HEK293 (cell line): ENCODE measurements at regions not wholly inside any gene's neighbourhood (a gene's known extent, or its start where the extent isn't known, plus 50 kb on each side); places are given as distances from the start of the nearest gene placed in this dataset.
"Not testable (repeated sequence)": the region's sequence is repeated elsewhere in the genome, so short reads cannot be mapped to it uniquely, and the experiment has no call there.

Source experiments
- CTCF ChIA-PET: fragments of 350-600 bp; formaldehyde crosslinking; extraction: SDS; loops from one replicate; lab custom pipeline; 2021; ENCODE audit warnings: antibody characterized with exemption; lab: Yijun Ruan, JAX
- POLR2A ChIA-PET: fragments of 300-600 bp; formaldehyde crosslinking; extraction: SDS; loops from one replicate; lab custom pipeline; 2020; ENCODE audit warnings: antibody characterized with exemption, inconsistent platforms; lab: Yijun Ruan, JAX
- H3K27ac ChIP-seq: fragments of 200-500 bp; sonication (Bioruptor generic); 2 replicates; pipeline ENCODE4 v1.5.1; 2014; ENCODE audit warnings: low read depth, low read length, control low read depth, inconsistent platforms; ENCODE audit errors: extremely low read depth
- H3K36me3 ChIP-seq, 2 experiments: fragments of 200-500 bp in 1 of 2; sonication (Bioruptor generic) in 1 of 2; 1 replicate in 1 of 2; 2 replicates in 1 of 2; pipeline ENCODE4 v1.5.1; 2014 to 2017; ENCODE audit warnings: inconsistent platforms in 2 of 2, low read length in 2 of 2; ENCODE audit not compliant: control insufficient read depth in 2 of 2, insufficient read depth in 1 of 2
- H3K4me1 ChIP-seq: fragments of 200-500 bp; sonication (Bioruptor generic); 2 replicates; pipeline ENCODE4 v1.5.1; 2014; ENCODE audit warnings: mild to moderate bottlenecking, low read length, inconsistent platforms; ENCODE audit not compliant: control insufficient read depth, insufficient read depth
- H3K4me3 ChIP-seq: 2 replicates; pipeline ENCODE4 v1.5.1; 2011; ENCODE audit warnings: low read depth, mild to moderate bottlenecking, control low read depth, low read length, moderate library complexity
- H3K9me3 ChIP-seq: fragments of 200-500 bp; sonication (Bioruptor generic); 2 replicates; pipeline ENCODE4 v1.5.1; 2014; ENCODE audit warnings: low read depth, low read length, inconsistent platforms; ENCODE audit not compliant: control insufficient read depth, insufficient read depth
- BCL11A ChIP-seq: fragments of 450-650 bp; formaldehyde crosslinking; IDR thresholded peaks from 2 replicates; pipeline ENCODE4 v1.5.1; 2016; ENCODE audit warnings: low read depth, missing biosample characterization, missing genetic modification characterization
- KLF1 ChIP-seq: fragments of 450-650 bp; formaldehyde crosslinking; IDR thresholded peaks from 2 replicates; pipeline ENCODE4 v1.5.1; 2016; ENCODE audit warnings: missing biosample characterization, missing genetic modification characterization
- MEIS1 ChIP-seq: sonication (generic); formaldehyde crosslinking; IDR thresholded peaks from 2 replicates; pipeline ENCODE4 v1.8.1; 2022; ENCODE audit warnings: missing genetic modification reagents, mild to moderate bottlenecking, borderline replicate concordance
- SCRT2 ChIP-seq: fragments of 450-650 bp; formaldehyde crosslinking; IDR thresholded peaks from 2 replicates; pipeline ENCODE4 v1.5.1; 2016; ENCODE audit warnings: missing biosample characterization, missing genetic modification characterization
- SP2 ChIP-seq: fragments of 450-650 bp; formaldehyde crosslinking; IDR thresholded peaks from 2 replicates; pipeline ENCODE4 v1.5.1; 2016; ENCODE audit warnings: missing biosample characterization, missing genetic modification characterization
- YY1 ChIP-seq: fragments of 450-650 bp; formaldehyde crosslinking; IDR thresholded peaks from 2 replicates; pipeline ENCODE4 v1.5.1; 2018; ENCODE audit warnings: missing biosample characterization, missing genetic modification characterization
- ZBTB21 ChIP-seq: fragments of 450-650 bp; formaldehyde crosslinking; IDR thresholded peaks from 2 replicates; pipeline ENCODE4 v1.5.1; 2017; ENCODE audit warnings: missing biosample characterization, missing genetic modification characterization
- ZFP3 ChIP-seq: fragments of 450-650 bp; formaldehyde crosslinking; IDR thresholded peaks from 2 replicates; pipeline ENCODE4 v1.5.1; 2016; ENCODE audit warnings: low read depth, missing biosample characterization, missing genetic modification characterization
- ZFP41 ChIP-seq: fragments of 450-650 bp; formaldehyde crosslinking; IDR thresholded peaks from 2 replicates; pipeline ENCODE4 v1.5.1; 2016; ENCODE audit warnings: missing biosample characterization, missing genetic modification characterization, borderline replicate concordance
- ZNF155 ChIP-seq: fragments of 450-650 bp; formaldehyde crosslinking; IDR thresholded peaks from 2 replicates; pipeline ENCODE4 v1.5.1; 2016; ENCODE audit warnings: missing biosample characterization, missing genetic modification characterization
- ZNF184 ChIP-seq: fragments of 450-650 bp; IDR thresholded peaks from 2 replicates; pipeline ENCODE4 v1.5.1; 2018; ENCODE audit warnings: missing biosample characterization, mild to moderate bottlenecking, missing genetic modification characterization
- ZNF221 ChIP-seq: fragments of 450-650 bp; formaldehyde crosslinking; IDR thresholded peaks from 2 replicates; pipeline ENCODE4 v1.5.1; 2017; ENCODE audit warnings: missing biosample characterization, missing genetic modification characterization, borderline replicate concordance
- ZNF433 ChIP-seq: fragments of 450-650 bp; formaldehyde crosslinking; IDR thresholded peaks from 2 replicates; pipeline ENCODE4 v1.5.1; 2016; ENCODE audit warnings: missing biosample characterization, missing genetic modification characterization, low read depth
- ZNF510 ChIP-seq: fragments of 450-650 bp; formaldehyde crosslinking; IDR thresholded peaks from 2 replicates; pipeline ENCODE4 v1.5.1; 2018; ENCODE audit warnings: mild to moderate bottlenecking, missing genetic modification characterization, missing biosample characterization; ENCODE audit not compliant: insufficient replicate concordance
- ZNF544 ChIP-seq: fragments of 450-650 bp; formaldehyde crosslinking; IDR thresholded peaks from 2 replicates; pipeline ENCODE4 v1.5.0; 2017; ENCODE audit warnings: missing biosample characterization, missing genetic modification characterization
- ZNF626 ChIP-seq: fragments of 450-650 bp; sonication (Bioruptor Pico); formaldehyde crosslinking; IDR thresholded peaks from 2 replicates; pipeline ENCODE4 v1.5.1; 2018; ENCODE audit warnings: missing biosample characterization, missing genetic modification characterization, inconsistent platforms
- ZNF747 ChIP-seq: fragments of 450-650 bp; formaldehyde crosslinking; IDR thresholded peaks from 2 replicates; pipeline ENCODE4 v1.5.1; 2016; ENCODE audit warnings: missing biosample characterization, missing genetic modification characterization
- ZXDB ChIP-seq: fragments of 450-650 bp; formaldehyde crosslinking; IDR thresholded peaks from 2 replicates; pipeline ENCODE4 v1.5.1; 2016; ENCODE audit warnings: missing biosample characterization, missing genetic modification characterization
- TF ChIP-seq, protein P1 (sequence below): IDR thresholded peaks from 2 replicates; pipeline ENCODE4 v1.6.1; 2011; ENCODE audit warnings: mild to moderate bottlenecking, low read depth, low read length, borderline replicate concordance
- TF ChIP-seq, protein P2 (sequence below): fragments of 450-650 bp; formaldehyde crosslinking; IDR thresholded peaks from 2 replicates; pipeline ENCODE4 v1.5.1; 2017; ENCODE audit warnings: missing biosample characterization, missing genetic modification characterization

DNA sequence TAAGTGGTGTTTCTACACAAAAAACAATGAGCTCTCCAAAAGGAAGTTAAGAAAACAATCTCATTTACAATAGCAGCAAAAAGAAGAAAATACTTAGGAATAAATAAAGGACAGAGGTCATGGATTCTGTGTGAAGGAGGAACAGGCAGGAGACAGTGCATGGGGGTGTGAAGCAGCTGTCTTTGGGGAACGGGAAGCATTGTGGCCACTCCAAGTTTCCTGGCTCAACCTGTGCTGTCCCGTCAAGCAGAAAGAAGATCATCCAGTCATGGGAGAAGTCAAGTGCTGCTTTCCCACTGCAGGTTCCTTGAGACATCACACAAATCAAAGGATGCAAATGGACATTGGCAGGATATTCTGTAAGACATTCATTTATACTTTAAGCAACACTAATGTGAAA lies 66.1 kb upstream of the MAML3 start:
- ChIA-PET POLR2A (no interaction called here), CTCF (no interaction called here)
- Histone ChIP-seq H3K27ac (no peak overlapping the region), H3K4me1 (no peaks in the 10 kb centered on the region), H3K9me3 (no peaks in the 10 kb centered on the region), H3K4me3 (no peak overlapping the region), H3K36me3 (no peaks in the 10 kb centered on the region)
- TF ChIP-seq ZFP3 (no peak), ZNF544 (no peak), YY1 (tag by site-specific recombination) (no peak), ZFP41 (tag by site-specific recombination) (no peak), ZBTB21 (tag by site-specific recombination) (no peak), ZNF747 (tag by site-specific recombination) (no peak), ZXDB (tag by site-specific recombination) (no peak)
- TF ChIP-seq, protein P1, sequence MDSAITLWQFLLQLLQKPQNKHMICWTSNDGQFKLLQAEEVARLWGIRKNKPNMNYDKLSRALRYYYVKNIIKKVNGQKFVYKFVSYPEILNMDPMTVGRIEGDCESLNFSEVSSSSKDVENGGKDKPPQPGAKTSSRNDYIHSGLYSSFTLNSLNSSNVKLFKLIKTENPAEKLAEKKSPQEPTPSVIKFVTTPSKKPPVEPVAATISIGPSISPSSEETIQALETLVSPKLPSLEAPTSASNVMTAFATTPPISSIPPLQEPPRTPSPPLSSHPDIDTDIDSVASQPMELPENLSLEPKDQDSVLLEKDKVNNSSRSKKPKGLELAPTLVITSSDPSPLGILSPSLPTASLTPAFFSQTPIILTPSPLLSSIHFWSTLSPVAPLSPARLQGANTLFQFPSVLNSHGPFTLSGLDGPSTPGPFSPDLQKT, result no peak

DNA sequence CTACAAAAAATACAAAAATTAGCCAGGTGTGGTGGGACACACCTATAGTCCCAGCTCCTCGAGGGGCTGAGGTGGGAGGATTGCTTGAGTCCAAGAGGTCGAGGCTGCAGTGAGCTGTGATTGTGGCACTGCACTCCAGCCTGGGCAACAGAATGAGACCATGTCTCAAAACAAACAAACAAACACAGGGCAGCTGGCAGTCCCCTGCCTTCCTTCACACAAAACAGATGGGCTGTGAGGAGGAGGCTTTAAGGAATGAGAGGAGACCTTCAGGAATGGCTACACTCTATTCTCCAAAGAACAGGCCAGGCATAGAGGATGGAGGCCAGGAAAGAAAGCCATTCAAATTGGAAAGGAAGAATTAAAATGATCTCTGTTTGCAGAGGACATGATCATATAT lies 65.6 kb upstream of the MAML3 start:
- Histone ChIP-seq H3K9me3 (no peaks in the 10 kb centered on the region), H3K4me1 (no peaks in the 10 kb centered on the region), H3K27ac (no peak overlapping the region), H3K4me3 (no peak overlapping the region), H3K36me3 (no peaks in the 10 kb centered on the region)
- ChIA-PET CTCF (no interaction called here), POLR2A (no interaction called here)
- TF ChIP-seq BCL11A (no peak), ZNF221 (tag by site-specific recombination) (no peak), ZNF626 (tag by site-specific recombination) (no peak), ZNF184 (no peak), MEIS1 (CRISPR knock-in tag) (no peak), KLF1 (tag by site-specific recombination) (no peak), ZNF433 (tag by site-specific recombination) (no peak)

DNA sequence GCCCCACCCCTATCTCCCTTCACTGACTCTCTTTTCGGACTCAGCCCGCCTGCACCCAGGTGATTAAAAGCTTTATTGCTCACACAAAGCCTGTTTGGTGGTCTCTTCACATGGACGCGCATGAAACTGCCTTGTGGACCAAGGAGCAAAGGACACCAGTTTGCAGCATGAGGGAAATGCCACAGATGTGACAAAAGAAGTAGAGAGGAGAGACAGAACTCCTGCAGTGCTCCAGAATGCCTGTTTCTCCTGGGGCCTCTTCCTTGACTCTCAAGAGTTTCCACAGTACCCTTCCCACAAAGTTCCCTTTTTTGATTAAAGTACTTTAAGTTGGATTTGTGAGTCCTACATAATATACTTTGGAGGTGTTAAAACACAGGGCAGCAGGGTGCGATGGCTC lies 65.1 kb upstream of the MAML3 start:
- H3K4me3 ChIP-seq, POLR2A ChIA-PET, CTCF ChIA-PET, H3K9me3 ChIP-seq, H3K27ac ChIP-seq, H3K4me1 ChIP-seq, H3K36me3 ChIP-seq: not testable (repeated sequence)

DNA sequence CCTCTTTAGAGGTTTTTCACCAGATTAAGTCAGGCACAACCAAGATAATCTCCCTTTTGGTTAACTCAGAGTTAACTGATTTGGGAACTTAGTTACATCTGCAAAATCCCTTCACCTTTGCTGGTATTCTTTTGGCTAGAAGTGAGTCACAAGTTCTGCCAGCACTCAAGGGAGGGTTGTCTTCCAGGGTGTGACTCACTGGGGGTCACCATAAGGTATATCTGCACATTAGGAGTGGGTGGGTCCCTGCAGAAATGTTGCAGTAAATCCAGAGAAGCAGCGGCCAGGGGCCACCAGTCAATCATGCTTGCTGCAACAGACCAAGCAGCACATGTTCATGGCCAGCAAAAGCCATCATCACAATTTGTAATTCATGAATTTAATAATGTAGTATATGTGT lies 59.8 kb upstream of the MAML3 start:
- Histone ChIP-seq H3K36me3 (no peaks in the 10 kb centered on the region), H3K9me3 (no peaks in the 10 kb centered on the region), H3K4me3 (no peak overlapping the region)
- CTCF ChIA-PET, result interaction anchor here (0.5 kb wide), 1 partner anchor 47 kb away, joined by 3 read pairs; no protein-coding TSS in a partner anchor
- POLR2A ChIA-PET, result no interaction called here
- TF ChIP-seq ZNF155 (tag by site-specific recombination) (no peak), SCRT2 (tag by site-specific recombination) (no peak), SP2 (tag by site-specific recombination) (no peak), ZNF510 (tag by site-specific recombination) (no peak)
- TF ChIP-seq, protein P2, sequence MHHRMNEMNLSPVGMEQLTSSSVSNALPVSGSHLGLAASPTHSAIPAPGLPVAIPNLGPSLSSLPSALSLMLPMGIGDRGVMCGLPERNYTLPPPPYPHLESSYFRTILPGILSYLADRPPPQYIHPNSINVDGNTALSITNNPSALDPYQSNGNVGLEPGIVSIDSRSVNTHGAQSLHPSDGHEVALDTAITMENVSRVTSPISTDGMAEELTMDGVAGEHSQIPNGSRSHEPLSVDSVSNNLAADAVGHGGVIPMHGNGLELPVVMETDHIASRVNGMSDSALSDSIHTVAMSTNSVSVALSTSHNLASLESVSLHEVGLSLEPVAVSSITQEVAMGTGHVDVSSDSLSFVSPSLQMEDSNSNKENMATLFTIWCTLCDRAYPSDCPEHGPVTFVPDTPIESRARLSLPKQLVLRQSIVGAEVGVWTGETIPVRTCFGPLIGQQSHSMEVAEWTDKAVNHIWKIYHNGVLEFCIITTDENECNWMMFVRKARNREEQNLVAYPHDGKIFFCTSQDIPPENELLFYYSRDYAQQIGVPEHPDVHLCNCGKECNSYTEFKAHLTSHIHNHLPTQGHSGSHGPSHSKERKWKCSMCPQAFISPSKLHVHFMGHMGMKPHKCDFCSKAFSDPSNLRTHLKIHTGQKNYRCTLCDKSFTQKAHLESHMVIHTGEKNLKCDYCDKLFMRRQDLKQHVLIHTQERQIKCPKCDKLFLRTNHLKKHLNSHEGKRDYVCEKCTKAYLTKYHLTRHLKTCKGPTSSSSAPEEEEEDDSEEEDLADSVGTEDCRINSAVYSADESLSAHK (tag by site-specific recombination), result no peak
- TF ChIP-seq, all 188 proteins: peak for 0
- H3K4me1 ChIP-seq, result no peaks in the 10 kb centered on the region
- no peak overlapping the region for H3K27ac ChIP-seq
